Tibial nerve (tissue), 4 donors: ENCODE measurements at regions not wholly inside any gene's neighbourhood (a gene's known extent, or its start where the extent isn't known, plus 50 kb on each side); places are given as distances from the start of the nearest gene placed in this dataset.

Experiments
- DNase-seq, 2 donors: peaks; one replicate each; pipeline ENCODE4 v3.0.0-alpha.2; 2019; ENCODE audit warnings: low spot score in 2 of 2
- H3K27ac ChIP-seq, 4 donors: fragments of 200-600 bp; sonication (generic) in 3 of 4; one replicate each; pipeline ENCODE4 v1.5.1; 2017 to 2019; ENCODE audit warnings: mild to moderate bottlenecking in 1 of 4
- H3K27me3 ChIP-seq, 2 donors: fragments of 200-600 bp; sonication (generic) in 1 of 2; one replicate each; pipeline versions ENCODE4 v1.5.1 to v1.6.0; 2017 to 2019
- H3K36me3 ChIP-seq, 3 donors: fragments of 200-600 bp; sonication (generic); one replicate each; pipeline ENCODE4 v1.5.1; 2018 to 2019
- H3K4me1 ChIP-seq, 4 donors: fragments of 200-600 bp; sonication (generic) in 3 of 4; one replicate each; pipeline ENCODE4 v1.5.1; 2017 to 2019
- H3K4me3 ChIP-seq, 4 donors: fragments of 200-600 bp; sonication (generic) in 3 of 4; one replicate each; pipeline ENCODE4 v1.5.1; 2017 to 2019; ENCODE audit warnings: mild to moderate bottlenecking in 1 of 4, moderate library complexity in 1 of 4
- H3K9me3 ChIP-seq, 4 donors: fragments of 200-600 bp; sonication (generic) in 3 of 4; one replicate each; pipeline ENCODE4 v1.5.1; 2017 to 2019
- EP300 ChIP-seq, 2 donors: sonication (generic); formaldehyde crosslinking; IDR thresholded peaks; one replicate each; pipeline ENCODE4 v1.6.1; 2017; ENCODE audit warnings: antibody characterized with exemption in 2 of 2, mild to moderate bottlenecking in 1 of 2
- POLR2A ChIP-seq, 2 donors: fragments of 450-650 bp; IDR thresholded peaks; one replicate each; pipeline ENCODE4 v1.6.1; 2017; ENCODE audit warnings: antibody characterized with exemption in 2 of 2, mild to moderate bottlenecking in 2 of 2, moderate library complexity in 2 of 2
- WGBS, 2 donors: methylation state at CpG; one replicate each; pipeline ENCODE4 v1.1.5; 2018; 5-methylcytosine and 5-hydroxymethylcytosine counted together
- TF ChIP-seq, protein P1 (sequence below), 5 experiments: fragments of 200-600 bp in 3 of 5; fragments of 450-650 bp in 2 of 5; sonication (generic) in 3 of 5; IDR thresholded peaks; one replicate each; pipeline ENCODE4 v1.5.1; 2016 to 2019; ENCODE audit warnings: antibody characterized with exemption in 5 of 5, mild to moderate bottlenecking in 3 of 5, moderate library complexity in 2 of 5

DNA sequence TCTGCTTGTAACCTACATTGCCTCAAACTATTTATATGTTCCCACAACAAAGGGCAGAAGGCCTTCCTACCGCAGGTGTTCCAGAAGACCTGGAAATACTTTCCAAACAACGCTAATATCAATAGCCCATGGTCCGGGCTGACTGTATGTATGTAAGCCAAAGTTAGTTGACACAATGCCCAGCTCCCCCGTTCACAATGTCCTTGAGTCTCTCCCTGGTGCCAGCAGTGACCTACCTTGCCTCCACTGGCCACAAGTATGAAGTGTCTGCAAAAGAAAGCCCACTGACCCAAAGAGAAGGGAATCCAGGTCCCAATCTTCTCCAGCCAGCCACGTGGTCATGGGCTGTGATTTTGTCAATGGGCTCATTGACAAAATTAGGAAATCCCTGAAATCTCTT lies 118.6 kb downstream of the DLEU7 start:
- Histone ChIP-seq H3K27me3 (no peaks in the 10 kb centered on the region), H3K9me3 (no peaks in the 10 kb centered on the region), H3K36me3 (peaks cover 0 to 9% (median 0%) of the 10 kb centered on the region in 3 donors), H3K4me1 (peaks cover 0 to 7% (median 0%) of the 10 kb centered on the region in 4 donors), H3K27ac (no peak overlapping the region), H3K4me3 (no peak overlapping the region)
- DNase-seq: no peak
- TF ChIP-seq EP300 (IDR thresholded peaks at IDR 0.05) (no peak), POLR2A (IDR thresholded peaks at IDR 0.05) (no peak)
- TF ChIP-seq, protein P1, sequence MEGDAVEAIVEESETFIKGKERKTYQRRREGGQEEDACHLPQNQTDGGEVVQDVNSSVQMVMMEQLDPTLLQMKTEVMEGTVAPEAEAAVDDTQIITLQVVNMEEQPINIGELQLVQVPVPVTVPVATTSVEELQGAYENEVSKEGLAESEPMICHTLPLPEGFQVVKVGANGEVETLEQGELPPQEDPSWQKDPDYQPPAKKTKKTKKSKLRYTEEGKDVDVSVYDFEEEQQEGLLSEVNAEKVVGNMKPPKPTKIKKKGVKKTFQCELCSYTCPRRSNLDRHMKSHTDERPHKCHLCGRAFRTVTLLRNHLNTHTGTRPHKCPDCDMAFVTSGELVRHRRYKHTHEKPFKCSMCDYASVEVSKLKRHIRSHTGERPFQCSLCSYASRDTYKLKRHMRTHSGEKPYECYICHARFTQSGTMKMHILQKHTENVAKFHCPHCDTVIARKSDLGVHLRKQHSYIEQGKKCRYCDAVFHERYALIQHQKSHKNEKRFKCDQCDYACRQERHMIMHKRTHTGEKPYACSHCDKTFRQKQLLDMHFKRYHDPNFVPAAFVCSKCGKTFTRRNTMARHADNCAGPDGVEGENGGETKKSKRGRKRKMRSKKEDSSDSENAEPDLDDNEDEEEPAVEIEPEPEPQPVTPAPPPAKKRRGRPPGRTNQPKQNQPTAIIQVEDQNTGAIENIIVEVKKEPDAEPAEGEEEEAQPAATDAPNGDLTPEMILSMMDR (IDR thresholded peaks at IDR 0.05): no peak
- 87 to 88% methylated on average over 5 of the region's 5 CpGs for WGBS, 2 donors

DNA sequence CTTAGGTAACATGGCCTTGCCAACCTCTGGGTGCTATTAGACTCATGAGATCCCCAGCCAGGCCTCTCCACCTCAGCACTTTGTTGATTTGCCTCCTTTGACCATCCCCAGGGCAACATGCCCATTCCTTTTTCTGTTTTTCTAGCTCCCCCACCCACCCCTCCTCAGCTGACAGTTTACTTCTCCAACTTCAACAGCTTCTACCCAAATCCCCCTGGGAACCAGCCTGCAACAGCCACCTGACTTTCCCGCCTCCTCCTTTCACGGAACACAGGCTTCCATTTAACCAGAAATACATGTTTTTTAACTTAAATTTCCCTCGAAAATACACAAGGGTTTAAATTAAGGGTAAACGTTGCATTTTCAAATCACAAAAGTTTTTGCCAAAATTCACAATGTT lies 117.3 kb downstream of the DLEU7 start:
- DNase-seq: no peak
- Histone ChIP-seq H3K36me3 (peaks cover 0 to 9% (median 0%) of the 10 kb centered on the region in 3 donors), H3K9me3 (no peaks in the 10 kb centered on the region), H3K4me3 (no peak overlapping the region), H3K4me1 (peaks cover 0 to under 1% (median 0%) of the 10 kb centered on the region in 4 donors), H3K27ac (no peak overlapping the region), H3K27me3 (no peaks in the 10 kb centered on the region)
- WGBS, 2 donors: 77 to 87% methylated on average over 4 of the region's 4 CpGs
- TF ChIP-seq EP300 (IDR thresholded peaks at IDR 0.05) (no peak), POLR2A (IDR thresholded peaks at IDR 0.05) (no peak)
- TF ChIP-seq, protein P1 (IDR thresholded peaks at IDR 0.05): no peak

DNA sequence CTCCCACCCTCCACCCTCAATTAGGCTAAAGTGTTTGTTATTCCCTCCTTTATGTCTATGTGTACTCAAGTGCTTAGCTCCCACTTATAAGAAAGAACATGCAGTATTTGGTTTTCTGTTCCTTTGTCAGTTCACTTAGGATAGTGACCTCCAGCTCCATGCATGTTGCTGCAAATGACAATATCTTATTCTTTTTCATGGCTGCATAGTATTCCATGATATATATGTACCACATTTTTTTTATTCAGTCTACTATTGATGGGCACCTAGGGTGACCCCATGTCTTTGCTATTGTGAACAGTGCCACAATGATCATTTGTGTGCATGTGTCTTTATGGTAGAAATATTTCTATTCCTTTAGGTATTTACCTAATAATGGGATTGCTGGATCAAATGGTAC lies 114.3 kb downstream of the DLEU7 start:
- H3K4me1 ChIP-seq: peaks cover 0 to 4% (median 0%) of the 10 kb centered on the region in 4 donors
- H3K36me3 ChIP-seq: peaks cover 0 to 9% (median 0%) of the 10 kb centered on the region in 3 donors
- H3K27me3 ChIP-seq: no peaks in the 10 kb centered on the region
- TF ChIP-seq, protein P1 (IDR thresholded peaks at IDR 0.05): no peak
- TF ChIP-seq POLR2A (IDR thresholded peaks at IDR 0.05): no peak
- no peak for TF ChIP-seq EP300 (IDR thresholded peaks at IDR 0.05)
- no peak overlapping the region for H3K27ac ChIP-seq
- H3K9me3 ChIP-seq: no peaks in the 10 kb centered on the region
- H3K4me3 ChIP-seq: no peak overlapping the region
- DNase-seq: no peak

DNA sequence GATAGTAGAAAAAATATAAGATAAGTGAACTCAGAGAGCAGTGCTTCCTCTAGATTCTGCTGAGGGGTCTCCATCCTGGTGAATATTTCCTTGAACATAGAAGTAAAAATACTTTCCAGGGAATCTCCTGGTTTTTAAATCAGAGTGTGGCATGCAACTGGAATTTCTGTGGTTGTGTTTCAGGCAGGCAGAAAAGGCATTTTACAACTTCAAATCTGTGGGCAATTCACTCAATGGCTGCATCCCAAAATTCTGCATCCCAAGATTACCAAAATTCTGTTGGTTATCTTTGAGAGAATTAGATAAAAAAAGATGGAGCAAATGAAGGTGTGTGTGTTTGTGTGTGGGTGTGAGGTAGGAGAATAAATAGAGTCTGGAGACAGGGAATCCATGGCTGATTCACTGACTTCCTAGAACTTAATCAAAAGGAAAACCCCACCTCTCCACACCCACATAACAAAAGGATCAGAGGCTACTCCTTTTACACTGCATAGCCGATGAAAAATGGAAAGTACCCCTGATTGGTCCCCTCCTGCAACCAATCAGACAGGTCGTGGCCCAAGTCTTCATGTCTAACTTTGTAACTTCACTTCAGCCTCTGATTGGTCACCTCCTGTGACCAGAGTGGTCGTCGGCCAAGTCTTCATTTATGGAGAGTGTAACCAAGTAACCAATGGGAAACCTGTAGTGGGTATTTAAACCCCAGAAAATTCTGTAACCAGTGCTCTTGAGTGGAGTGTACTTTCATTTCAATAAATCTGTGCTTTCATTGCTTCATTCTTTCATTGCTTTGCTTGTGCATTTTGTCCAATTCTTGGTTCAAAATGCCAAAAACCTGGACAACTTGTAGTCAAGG lies 112.8 kb downstream of the DLEU7 start:
- no peak for DNase-seq
- TF ChIP-seq POLR2A (IDR thresholded peaks at IDR 0.05): no peak
- TF ChIP-seq, protein P1 (IDR thresholded peaks at IDR 0.05): no peak
- TF ChIP-seq EP300 (IDR thresholded peaks at IDR 0.05): no peak
- WGBS, 2 donors: 86 to 92% methylated on average over 4 of the region's 4 CpGs
- Histone ChIP-seq H3K9me3 (no peaks in the 10 kb centered on the region), H3K36me3 (no peaks in the 10 kb centered on the region), H3K4me3 (no peak overlapping the region), H3K27ac (no peak overlapping the region), H3K4me1 (peaks cover 0 to 4% (median 0%) of the 10 kb centered on the region in 4 donors), H3K27me3 (no peaks in the 10 kb centered on the region)

DNA sequence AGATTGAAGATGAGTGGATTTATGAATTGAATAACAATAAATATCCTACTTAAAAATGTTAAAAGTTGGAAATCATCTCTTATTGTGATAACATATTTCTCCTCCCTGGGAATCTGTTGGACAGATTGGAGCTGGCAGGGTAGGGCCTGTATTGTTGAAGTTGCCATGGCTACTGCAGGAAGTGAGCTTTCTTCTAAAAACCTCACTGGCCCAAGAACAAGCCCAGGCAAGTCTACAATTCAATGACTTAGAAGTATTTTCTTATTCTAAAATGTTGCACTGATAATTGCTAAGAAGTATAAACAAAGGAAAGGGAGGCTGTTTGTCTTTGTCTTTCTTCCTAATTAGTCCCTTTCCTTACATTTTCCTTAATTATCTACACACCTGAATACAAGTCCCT lies 112.1 kb downstream of the DLEU7 start:
- Histone ChIP-seq H3K27me3 (no peaks in the 10 kb centered on the region), H3K9me3 (no peaks in the 10 kb centered on the region), H3K4me1 (peaks cover 0 to 4% (median 0%) of the 10 kb centered on the region in 4 donors), H3K36me3 (no peaks in the 10 kb centered on the region), H3K27ac (no peak overlapping the region), H3K4me3 (no peak overlapping the region)
- TF ChIP-seq EP300 (IDR thresholded peaks at IDR 0.05) (no peak), POLR2A (IDR thresholded peaks at IDR 0.05) (no peak)
- TF ChIP-seq, protein P1 (IDR thresholded peaks at IDR 0.05): no peak
- DNase-seq: no peak
